ENCODE measurements at regions not wholly inside any gene's neighbourhood (a gene's known extent, or its start where the extent isn't known, plus 50 kb on each side); places are given as distances from the start of the nearest gene placed in this dataset.

DNA sequence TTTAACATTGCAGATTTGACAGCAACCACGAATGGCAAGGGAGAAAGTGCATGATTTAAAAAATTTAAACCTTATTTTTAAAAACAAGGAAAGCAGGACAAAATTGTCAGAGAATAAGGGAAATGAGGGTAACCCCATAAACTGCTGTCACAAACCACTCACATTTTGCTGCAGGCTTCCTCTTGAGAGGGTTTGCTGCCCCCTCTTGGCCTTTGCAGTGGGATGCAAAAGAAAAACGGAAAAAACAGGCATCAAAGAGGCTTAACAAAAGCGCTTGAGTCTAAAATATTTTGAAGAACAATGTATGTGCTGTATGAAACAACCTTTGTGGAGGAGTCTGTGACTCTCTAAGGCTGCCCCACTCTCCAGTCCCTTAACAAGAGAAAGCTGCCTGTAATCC lies 91.6 kb downstream of the TMX3 start:
- peak; percentile 78 for DNase-seq (ENCODE audit: low spot score)

DNA sequence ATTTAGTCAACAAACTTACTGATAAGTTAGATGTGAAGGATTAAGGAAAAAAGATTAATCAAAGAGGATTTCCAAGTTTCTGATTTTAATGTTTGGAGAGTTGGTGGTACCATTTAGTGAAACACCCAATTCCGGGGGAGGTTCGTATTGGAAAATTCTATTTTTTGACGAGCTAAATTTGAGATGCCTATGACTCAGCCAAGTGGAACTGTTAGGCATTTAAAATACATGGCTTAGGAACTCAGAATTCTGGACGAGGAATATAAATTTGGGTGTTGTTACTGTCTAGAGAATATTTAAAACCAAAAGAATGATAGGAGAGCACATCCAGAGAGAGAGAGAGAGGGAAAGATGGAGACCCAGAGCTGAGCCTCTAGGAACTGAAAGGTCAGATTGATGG lies 103.6 kb downstream of the TMX3 start:
- DNase-seq (ENCODE audit: low spot score): no peak

DNA sequence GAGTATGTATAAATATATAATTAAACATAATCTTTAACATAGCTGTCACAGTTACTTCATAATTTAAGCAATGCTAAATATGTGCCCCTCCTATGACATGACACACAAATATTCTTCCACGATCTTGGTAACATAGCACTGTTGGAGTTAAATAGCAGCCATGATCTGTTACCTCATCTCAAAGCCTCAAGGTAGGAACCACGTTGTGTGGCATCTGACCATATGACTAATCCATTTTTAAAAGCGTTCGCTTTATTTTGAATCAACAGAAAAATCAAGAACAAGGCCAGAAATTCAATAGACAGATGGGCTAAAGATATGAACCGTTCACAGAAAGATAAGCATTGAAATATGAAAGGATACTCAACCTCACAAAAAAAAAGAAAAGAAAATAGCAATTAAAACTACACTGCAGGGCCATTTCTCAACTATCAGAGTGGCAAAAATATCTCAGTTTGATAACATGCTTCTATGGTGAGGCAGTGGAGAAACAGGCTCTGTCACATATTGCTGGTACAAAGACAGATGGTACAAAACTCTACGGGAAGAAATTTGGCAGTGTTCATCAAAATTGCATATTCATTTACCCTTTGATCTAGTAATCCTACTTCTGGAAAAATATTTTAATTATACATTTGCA lies 105.9 kb downstream of the TMX3 start:
- no peak for DNase-seq (ENCODE audit: low spot score)

DNA sequence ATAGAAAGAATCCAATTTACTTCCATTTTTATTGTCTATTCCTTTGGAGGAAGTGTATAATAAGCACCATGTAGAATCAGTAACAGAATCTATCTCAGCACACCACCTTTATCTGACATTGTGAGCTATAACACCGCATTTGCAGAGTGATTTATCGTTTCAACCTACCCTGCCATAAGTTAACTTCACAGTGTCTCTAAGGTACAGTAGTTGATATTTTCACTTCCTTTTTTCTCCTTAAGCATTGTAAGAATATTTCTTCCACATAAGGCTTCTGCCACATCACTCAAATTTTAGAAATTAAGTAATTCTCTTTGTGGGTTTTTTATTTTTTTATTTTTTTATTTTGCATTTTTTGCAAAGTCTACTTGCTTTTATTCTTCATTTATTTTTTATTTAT lies 107.1 kb downstream of the TMX3 start:
- no peak for DNase-seq (ENCODE audit: low spot score)

DNA sequence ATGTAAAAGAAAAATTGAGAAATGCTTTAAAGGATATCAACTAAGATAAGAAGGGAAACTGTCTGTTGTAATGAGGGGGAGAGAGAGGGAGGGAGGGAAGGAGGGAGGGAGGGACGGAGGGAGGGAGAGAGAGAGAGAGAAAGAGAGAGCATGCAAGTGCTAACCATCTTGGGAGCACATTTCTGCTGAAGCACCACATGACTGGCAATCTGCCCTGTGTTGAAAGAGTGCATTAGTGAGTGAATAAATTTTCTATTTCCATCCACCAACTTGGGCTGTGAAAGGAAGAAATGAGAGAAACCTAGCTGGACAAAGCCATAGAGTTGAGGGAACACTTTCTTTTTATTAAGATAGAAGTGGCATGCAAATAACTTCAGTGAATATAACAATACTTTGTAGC lies 110.7 kb downstream of the TMX3 start:
- DNase-seq (ENCODE audit: low spot score): peak; percentile 8

DNA sequence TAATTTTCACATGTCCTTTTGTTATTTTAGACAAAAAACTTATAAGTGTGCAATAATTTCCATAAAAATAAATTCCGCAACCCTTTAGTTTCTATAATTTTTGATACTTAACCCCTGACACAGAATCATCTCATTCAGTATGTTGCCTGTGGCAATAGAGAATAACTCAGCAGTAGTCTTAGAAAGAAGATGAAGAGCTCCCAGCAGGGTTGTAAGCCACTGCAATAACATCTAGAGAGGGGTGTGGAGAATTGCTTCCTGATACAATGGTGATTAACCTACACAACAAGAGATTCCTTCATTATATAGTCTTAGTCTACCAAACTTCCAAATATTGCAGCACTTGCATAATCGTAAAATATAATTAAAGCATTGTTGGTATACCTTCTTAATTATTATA lies 118.9 kb downstream of the TMX3 start:
- DNase-seq (ENCODE audit: low spot score): no peak

DNA sequence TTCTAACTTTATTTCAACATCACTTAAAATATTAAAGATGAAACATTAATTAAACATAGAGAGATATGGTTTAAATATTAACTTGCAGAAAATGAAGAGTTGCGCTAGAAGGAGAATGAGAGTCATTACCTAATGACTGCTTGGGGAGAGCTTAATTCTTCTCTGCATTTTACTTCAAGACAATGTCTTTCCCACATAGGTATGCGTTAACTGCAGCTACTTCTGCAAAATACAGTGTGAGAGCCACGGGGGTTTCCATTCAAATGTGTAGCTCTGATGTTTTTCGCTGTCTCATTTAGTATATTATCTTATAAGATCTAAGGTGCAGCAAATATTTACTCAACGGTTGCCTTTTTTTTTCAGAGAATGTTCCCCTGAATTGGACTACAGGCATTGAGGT lies 126.7 kb downstream of the TMX3 start:
- no peak for DNase-seq (ENCODE audit: low spot score)

DNA sequence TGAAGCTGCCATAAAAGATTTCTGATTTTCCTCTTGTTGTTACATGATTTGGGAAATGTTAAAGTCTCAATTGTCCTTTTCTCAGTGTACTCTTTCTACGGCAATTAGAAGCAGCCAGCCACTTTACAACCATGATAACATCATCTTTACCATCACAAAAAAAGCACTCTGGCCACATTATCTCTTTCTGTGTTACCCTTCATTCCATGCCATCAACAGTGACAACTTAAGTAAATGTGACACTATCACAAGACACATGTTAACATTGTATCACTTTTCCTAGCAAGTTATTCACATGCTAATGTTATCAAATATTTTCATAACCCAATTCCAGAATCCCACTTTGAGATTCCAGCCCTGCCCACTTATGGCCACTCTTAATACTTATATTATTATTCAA lies 131.2 kb downstream of the TMX3 start:
- no peak for DNase-seq (ENCODE audit: low spot score)

DNA sequence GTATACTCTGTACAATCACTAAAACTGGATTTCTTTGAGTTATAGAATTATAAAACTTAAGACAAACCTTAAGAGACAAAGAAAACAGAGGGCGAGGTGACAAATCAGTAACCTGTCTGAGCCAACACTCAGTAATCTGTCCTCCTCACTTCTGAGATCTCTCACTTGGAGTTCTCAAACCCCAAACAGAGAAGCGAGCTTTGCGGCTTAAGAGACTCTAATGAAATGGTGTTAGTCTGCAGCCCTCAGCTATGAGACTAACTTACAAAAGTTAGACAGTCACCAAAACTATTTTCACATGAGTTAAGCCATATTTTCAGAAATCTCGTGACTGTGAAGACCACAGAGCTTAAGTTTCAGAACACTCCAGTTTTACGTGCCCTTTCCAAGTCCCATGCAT lies 140.6 kb downstream of the TMX3 start:
- DNase-seq (ENCODE audit: low spot score): no peak

DNA sequence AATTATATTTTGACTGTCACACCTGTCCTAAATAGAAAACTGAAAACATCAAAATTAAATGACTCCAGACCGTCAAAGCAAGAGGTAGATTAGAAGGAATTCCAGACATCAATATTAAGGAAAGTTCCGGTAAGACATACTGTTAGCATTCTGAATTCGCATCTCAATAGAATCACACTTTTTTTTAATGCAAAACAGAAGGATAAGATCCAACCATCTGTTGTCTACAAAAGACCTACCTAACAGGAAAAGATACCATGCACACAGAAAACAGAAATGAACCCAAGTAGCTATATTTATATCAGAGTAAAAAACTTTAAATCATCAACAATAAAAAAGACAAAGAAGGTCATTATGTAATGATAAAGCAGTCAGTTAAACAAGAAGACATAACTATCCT lies 145.0 kb downstream of the TMX3 start:
- no peak for DNase-seq (ENCODE audit: low spot score)

DNA sequence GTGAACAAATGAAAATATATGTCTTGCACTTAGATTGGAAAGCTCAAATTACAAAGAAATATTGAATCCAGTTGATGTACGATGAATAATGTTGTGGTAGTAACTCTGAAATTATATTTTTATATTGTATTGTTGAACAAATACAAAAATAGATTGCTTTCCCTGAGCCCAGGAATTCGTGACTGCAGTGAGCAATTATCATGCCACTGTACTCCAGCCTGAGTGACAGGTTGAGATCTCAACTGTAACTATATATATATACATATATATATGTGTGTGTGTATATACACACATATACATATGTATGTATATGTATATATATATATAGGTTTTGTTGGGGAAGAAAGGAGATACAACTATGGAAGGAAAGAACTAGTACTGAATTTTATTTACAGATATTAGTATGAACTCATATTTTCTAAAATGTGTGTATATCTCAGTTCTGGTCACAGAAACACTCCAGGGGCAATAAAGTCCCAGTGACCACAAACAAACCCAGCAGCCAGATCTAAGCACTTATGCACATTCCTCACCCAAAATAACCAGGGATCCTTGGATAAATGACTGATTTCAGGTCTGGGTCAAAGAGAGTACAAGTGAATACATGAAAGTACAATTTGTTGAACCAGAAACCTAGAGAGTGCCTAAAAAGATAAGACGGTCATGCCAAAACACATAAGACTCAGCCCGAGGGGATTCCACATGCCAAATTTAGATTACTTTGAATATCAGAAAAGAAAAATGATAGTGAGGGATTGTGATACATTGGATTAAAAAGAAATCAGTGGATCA lies 146.3 kb downstream of the TMX3 start:
- DNase-seq (ENCODE audit: low spot score): peak; percentile 77

DNA sequence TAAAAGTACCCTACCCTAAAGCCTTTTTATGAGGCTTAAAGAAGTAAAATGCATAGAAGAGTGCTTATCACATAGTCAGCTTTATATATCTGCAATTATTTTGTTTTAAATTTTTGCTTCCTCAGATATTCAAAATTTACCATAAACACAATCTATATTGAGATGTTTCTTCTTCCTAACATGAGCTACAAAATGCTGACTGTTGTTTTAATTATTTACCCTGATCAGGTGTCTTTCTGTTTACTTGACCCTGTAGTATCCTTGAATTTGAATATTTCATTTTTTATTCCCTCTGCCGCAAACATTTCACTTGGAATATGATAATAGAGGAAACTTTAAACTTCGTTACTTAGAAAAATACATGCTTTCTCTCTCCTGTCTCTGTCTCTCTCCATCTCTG lies 147.9 kb downstream of the TMX3 start:
- no peak for DNase-seq (ENCODE audit: low spot score)

DNA sequence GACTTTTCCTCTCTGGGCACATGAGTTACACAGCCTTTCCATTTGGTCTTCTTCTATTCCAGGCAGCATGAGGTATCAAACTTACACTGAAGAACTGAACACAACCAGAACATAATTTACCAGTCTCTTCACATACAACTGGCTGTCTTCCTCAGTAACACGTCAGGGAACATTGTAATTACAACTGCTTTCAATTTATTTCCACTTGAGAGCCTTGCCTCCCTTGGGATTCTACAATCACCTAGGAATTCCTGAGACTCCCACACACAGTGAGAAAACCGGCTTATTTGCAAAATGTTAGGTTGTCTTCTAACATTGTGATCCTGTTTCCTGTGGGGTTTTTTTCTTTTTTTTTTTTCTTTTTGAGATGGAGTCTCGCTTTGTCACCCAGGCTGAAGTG lies 149.9 kb downstream of the TMX3 start:
- no peak for DNase-seq (ENCODE audit: low spot score)

DNA sequence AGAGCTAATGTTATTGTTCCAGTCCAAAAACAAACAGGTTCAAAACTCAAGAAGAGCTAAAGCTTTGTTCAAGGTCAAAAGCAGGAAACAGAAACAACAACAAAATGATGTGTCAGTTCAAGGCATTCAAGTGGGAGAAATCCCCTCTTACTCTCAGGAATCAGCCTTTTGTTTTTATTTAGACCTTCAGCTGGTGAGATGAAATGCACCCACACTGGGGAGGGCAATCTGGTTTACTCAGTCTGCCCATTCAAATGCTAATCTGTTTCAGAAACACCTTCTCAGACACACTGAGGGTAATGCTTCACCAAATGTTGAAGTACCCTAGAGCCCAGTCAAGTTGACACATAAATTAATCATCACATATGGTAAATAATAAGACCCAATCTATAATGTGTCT lies 150.6 kb downstream of the TMX3 start:
- no peak for DNase-seq (ENCODE audit: low spot score)

DNA sequence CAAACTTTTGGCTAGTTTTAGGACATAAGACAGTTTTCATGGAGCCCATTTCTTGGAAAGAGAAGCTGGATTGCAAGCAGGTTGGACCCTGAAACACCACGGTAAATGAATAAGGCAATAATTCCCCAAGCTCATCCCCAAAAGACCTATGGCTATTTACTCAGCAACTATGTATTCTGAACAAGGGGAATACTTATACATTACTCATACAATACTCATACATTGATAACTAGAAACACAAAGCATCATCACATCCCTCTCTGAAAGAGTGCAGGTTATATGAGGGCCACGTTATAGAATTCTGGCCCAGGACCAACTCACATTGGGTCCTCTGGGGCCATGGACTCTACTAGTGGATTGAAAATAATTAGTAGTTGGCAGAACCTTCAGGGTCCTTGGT lies 154.8 kb downstream of the TMX3 start:
- no peak for DNase-seq (ENCODE audit: low spot score)

DNA sequence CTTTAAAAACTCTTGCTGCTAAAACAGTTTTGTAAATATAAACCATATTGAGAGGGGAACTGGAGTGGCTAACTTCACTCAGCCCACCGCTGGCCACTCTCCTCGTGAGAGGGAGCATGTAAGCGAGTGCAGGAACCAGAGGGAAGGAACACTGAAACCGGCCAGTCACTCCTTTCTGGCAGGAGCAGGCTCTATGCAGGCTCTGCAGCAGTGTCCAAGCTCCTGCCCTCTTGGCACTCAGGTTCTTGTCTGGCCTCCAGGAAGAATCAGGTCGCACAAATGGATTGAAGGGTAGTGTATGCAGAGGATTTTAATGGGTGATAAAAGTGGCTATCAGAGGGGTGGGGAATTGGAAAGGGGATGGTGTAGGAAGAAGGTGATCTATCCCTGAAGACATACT lies 157.7 kb downstream of the TMX3 start:
- no peak for DNase-seq (ENCODE audit: low spot score)

DNA sequence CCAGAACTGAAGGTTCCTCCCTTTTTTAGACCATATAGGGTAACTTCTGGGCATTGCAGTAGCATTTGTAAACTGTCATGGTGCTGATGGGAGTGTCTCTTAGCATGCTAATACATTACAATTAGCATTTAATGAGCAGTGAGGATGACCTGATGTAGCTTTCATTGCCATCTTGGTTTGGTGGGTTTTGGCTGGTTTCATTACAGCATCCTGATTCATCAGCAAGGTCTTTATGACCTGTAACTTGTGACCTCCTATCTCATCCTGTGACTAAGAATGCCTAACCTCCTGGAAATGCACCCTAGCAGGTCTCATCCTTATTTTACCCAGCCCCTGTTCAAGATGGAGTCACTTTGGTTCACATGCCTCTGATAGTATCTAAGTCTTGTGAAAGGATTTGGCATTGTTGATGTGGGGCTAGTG lies 159.0 kb downstream of the TMX3 start:
- DNase-seq (ENCODE audit: low spot score): no peak

DNA sequence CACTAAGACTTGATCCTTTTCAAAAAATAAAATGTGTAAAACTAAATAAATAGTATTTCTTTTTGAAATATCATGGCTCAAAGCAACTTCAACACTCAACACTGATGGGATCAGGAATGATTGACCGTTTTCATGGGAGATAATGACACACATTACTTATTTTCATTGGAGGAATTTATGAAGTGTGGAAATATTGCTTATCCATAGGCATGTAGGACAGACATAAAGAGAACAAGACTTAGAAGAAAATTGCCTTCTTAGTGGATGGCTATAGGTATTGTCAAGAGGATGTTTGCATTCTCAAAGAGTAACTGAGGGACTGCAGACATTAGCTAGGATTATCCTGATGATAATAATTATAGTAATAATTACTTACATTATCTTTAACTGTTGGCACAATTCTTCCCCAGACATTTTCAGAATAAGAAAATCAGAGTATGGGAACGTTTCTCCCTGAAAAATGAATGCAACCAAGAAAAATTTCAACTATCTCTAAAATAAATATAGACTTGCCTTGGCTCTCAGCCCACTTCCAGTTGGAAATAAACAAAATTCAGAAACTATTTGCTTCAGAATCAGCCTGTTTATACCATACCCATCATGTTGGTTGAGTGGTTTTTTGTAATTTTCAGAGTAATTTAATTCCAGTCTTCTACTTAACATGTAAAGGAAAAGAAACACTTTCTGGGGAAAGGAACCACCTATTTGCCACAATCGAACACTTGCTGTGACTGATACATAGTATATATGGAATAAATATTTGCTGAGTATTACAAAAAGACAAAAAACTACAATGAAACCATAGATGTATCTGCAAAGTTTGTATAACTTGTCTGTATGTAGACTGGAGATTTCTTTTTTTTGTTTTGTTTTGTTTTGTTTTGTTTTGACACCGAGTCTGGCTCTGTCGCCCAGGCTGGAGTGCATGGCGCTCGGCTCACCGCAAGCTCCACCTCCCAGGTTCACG lies 165.7 kb downstream of the TMX3 start:
- DNase-seq (ENCODE audit: low spot score): peak; percentile 14

DNA sequence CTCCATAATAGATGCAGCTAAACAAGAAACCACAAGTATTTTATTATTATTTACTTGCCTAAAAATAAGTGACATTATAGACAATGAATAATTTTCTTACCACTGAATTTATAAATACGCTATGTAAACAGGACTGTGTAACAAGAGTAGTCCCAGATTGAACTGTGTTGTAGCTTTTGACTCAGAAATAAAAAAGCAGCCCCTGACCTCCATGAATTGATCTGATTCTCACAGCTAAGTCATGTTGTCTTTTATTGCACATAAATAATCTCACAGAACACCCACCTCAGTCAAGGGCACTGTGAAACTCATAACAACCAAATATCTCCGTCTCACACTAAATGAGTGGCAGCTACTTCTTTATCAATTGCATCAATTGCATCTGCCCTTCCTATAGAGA lies 171.6 kb downstream of the TMX3 start:
- DNase-seq (ENCODE audit: low spot score): no peak

DNA sequence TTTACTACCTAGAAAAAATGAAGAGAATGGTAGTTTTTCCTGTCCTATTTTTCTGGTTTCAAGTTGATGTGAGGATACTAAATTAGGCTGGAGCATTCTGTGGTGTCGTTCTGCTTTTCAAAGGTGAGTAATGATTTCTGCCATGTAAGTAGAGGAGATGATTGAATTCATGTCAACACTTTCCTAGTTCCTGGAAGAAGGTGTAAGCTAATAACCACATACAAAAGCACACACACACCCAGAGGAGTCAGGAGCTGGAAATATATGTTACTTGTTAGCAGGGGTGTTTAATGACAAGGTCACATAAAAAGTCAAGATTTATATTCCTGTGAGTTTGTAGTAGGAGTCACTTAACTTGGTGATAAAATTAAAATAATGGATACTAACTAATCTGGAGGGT lies 172.1 kb downstream of the TMX3 start:
- no peak for DNase-seq (ENCODE audit: low spot score)

DNA sequence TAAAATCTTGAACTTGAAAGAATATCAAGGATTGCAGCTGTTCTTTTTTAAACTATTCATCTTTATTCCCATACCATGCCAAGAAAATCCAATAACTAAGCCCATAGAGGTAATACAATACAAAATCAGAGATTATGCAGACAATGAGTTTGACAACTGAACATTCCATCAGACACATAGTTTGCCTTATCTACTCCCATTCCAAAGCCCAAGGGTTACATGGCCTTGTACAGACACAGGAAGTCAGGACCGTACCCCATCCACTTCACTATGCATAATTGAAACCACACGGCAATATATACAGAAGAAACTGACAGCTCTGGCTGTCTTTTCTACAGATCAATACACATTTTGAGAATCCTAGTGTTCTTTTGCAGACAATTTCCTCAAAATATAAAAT lies 181.3 kb downstream of the TMX3 start:
- DNase-seq (ENCODE audit: low spot score): no peak

DNA sequence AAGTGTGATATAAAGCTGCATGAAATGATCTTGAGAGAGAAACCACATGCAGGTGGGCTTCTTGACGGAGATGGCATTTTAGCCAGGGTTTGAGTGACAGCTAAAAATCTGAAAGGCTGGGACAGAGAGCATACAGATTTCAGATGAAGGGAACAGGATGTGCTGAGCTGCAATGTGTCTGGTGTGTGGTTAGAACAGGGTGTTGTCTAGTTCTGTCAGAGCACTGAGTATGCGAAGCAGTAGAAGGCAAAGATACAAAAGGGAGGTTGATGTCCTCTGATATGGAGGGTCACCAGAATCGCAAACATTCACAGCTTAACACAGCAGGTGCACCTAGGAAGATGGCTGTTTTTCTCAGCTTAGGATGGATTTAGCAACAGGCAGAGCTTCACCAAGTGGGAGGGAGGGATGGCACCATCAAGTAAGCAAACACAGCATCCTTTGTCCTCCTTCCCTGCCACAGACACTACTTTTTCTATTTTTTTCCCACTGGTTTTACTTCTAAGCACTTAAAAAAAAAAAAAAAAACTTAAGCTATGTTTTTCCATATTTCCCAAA lies 182.5 kb downstream of the TMX3 start:
- DNase-seq (ENCODE audit: low spot score): no peak

Measured in umbilical cord (tissue), 1 donor.